Astrocyte of the cerebellum (primary cell): ENCODE measurements at regions not wholly inside any gene's neighbourhood (a gene's known extent, or its start where the extent isn't known, plus 50 kb on each side); places are given as distances from the start of the nearest gene placed in this dataset.
"Not testable (repeated sequence)": the region's sequence is repeated elsewhere in the genome, so short reads cannot be mapped to it uniquely, and the experiment has no call there.

Source experiments
- DNase-seq: peaks from one replicate; pipeline ENCODE4 v3.0.0-alpha.2; 2011; ENCODE audit warnings: low read depth
- H3K4me3 ChIP-seq: 2 replicates; pipeline ENCODE4 v1.5.1; 2011; ENCODE audit warnings: mild to moderate bottlenecking, low read depth, low read length, moderate library complexity
- in situ Hi-C: cut with HindIII; loops from 2 replicates; pipeline ENCODE4 v1.10.0; 2017; ENCODE audit warnings: low sequenced_read_pairs

- DNase-seq, H3K4me3 ChIP-seq, in situ Hi-C loops: not testable (repeated sequence)
Observed at GRCh38 chrX:92699388-92700092, 920.4 kb downstream of the PCDH11X start.

- DNase-seq, in situ Hi-C loops, H3K4me3 ChIP-seq: not testable (repeated sequence)
Observed at GRCh38 chrX:92709784-92710183, 930.6 kb downstream of the PCDH11X start.
